GM18909 (cell line): ENCODE measurements at regions not wholly inside any gene's neighbourhood (a gene's known extent, or its start where the extent isn't known, plus 50 kb on each side); places are given as distances from the start of the nearest gene placed in this dataset.

Experiments
- ATAC-seq: cut with Tn5 transposase; IDR thresholded peaks from one replicate; pipeline ENCODE4 v1.9.1; 2021; ENCODE audit warnings: mild to moderate bottlenecking; ENCODE audit not compliant: unreplicated experiment, poor library complexity

DNA sequence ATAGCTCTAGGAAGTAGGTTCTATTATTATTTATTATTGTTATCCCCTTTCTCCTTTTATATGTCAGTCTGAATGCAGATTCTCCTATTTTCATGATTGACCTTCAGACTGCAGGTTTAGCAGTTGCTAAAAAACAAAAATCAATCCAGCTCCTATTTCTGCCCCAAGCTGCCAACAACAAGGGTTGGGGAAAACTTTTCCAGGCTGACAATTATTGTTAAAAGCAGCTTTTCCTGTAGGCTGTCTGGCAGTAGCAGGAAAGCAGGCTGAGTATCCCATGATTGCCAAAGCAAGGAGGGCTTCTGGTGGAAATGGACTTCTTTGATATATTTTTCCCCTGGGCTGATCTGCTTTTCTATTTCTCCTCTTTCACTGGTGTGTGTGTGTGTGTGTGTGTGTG lies 78.0 kb upstream of the CTLA4 start:
- no peak for ATAC-seq

DNA sequence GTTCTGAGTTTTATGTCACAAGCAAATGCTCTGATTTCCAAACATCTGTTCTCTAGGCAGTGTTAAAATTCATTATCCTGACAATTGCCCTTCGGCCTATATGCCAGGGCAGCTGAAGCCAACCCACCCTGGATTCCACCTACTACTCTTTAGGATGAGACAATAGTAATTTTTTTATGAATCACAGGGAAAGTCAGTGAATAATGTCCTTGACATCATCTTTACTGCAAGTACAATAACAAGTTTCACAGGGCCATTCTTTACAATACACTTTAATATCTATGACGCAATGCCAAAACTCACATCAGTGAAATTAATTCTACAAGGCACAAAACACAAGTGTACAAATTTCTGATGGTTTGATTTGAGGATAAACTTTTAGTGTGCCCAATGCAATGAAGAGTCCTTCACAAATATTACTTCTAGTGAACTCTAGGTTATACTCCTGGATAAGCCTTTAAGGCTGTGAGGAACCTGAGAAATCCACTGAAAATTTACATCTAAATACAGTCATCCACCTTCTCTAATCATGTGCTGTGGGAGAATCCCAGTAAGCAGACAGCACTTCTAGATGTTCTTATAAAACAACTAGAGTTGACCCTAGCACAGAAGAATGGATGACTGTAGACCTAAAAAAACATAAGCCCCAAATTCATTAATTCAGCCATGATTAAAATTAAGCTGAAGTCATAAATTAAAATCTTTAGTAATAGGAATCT lies 77.3 kb upstream of the CTLA4 start:
- ATAC-seq, result no peak

DNA sequence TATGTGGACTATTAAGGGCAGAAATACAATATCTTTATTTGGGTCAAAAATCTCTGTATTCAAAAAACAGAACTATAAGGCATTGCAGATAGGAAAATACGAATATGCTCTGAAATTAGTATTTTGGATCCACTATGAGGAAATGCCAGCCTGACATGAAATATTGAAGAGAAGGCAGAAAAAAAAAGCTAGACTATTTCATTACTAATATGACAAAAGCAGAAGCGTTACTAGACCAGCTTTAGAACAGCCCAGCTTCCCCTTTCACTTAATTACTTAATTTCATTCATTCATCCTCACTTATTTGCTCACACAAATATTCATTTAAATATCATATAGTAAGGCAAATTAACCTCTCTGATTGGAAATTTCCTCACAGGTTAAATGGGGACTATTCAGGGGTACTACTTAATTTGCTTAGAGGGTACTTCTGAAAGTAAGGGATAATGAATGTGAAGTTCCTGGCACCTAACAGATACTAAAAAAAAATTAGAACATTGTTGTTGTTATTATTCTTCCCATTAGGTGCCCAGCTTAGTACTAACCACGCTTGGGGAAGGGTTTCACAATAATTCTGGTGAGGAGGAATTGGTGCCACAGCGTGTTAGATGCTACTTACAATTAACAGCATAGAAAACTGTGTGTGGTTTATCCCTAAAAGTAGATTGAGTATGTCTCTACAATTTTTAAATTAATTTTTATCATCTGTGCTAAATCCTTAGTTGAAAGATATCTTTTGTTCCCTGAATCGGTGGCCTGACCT lies 71.1 kb upstream of the CTLA4 start:
- ATAC-seq, result no peak

DNA sequence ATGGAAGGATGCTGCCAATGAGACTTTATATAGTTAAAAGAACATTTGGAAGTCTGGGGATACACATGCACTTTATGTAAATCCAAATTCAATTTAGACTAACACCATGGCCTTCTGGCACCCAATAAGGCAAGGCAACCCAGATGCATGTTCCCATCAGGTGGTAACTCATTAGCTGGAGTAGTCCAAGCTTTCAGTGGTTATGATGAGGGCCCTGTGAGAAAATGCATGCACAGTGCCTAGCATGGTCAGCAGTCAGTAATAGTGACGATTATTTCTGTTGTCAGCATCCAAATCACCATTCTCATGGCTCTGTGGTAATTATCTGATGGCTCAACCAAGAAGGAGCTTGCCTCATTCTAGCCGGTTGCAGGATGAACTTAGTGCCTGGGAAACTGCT lies 70.3 kb upstream of the CTLA4 start:
- ATAC-seq, result no peak

DNA sequence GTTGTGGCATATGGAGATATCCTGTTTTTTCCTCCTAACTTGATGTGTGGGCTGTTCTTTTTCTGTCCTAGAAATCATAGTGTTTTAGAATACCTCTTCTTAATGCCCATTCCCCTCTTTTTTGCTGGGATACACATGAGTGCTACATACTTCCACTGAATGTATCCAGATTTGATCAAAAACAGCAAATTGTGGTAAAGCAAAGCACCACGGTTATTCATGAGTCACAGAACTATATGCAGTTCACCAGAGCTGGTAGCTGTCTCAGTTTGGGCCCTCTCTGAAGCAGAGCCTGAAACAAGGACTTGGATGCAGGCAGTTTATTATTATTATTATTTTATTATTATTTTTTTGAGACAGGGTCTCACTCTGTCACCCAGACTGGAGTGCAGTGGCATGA lies 69.9 kb upstream of the CTLA4 start:
- ATAC-seq, result no peak

DNA sequence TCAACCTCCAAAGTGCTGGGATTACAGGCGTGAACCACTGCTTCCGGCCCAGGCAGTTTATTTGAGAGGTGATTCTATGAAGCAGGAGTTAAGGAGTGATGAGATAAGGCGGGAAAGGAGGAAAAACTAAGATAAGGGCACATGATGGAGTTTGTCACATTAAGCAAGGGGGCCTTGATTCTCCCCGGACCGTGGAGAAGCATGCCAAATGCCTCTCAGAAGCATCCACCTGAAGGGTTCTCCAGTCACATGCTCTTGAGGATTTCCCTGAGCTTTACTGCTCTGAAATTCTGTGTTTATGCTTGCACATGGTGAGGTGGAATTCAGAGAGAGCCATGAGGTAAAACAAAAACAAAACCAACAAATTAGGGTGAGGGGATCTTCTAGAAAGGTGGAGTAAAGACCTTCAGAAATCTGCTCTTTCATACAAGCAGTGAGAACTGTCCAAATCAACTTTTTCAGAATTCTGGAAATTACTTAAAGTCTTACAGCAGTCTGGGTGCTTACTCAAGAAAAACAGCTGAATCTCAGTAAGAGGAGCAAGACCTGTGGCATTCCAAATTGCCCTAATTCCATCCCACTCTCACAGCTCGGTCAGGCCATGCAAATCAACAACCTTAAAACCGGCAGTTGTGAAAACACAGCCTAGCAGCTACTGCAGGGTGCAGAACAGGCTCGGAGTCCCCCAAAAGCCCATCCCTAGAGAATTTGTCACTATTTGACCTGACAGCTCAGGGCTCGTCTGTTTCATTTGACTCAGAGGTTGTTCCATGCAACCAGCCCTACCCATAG lies 69.1 kb upstream of the CTLA4 start:
- ATAC-seq, result peak; percentile 26

DNA sequence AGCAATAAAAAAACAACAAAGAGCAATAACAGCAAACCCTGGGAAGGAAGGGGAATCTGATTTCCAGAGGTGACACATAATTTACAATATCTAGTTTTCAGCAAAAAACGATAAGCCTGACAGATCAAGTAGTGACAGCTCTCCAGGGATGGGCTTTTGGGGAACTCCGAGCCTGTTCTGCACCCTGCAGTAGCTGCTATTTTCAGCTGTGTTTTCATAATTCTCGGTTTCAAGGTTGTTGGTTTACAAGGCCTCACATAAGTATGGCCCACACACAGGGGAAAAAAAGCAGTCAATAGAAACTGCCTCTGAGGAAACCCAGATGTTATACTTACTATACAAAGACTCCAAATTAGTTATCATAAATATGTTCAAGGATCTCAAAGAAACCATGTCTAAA lies 67.7 kb upstream of the CTLA4 start:
- peak; percentile 91 for ATAC-seq

DNA sequence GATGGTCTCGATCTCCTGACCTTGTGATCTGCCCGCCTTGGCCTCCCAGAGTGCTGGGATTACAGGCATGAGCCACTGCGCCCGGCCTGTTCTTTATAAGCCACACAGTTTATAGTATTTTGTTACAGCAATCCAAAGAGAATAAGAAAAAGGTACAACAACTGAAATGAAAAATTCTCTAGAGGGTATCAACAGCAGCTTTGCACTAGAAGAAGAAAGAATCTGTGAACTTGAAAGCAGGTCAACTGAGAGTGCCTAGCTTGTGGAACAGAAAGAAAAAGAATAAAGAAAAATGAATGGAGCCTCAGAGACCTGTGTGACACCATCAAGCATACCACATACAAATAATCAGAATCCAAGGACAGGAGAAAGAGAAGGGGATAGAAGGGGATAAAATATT lies 66.8 kb upstream of the CTLA4 start:
- ATAC-seq, result no peak

DNA sequence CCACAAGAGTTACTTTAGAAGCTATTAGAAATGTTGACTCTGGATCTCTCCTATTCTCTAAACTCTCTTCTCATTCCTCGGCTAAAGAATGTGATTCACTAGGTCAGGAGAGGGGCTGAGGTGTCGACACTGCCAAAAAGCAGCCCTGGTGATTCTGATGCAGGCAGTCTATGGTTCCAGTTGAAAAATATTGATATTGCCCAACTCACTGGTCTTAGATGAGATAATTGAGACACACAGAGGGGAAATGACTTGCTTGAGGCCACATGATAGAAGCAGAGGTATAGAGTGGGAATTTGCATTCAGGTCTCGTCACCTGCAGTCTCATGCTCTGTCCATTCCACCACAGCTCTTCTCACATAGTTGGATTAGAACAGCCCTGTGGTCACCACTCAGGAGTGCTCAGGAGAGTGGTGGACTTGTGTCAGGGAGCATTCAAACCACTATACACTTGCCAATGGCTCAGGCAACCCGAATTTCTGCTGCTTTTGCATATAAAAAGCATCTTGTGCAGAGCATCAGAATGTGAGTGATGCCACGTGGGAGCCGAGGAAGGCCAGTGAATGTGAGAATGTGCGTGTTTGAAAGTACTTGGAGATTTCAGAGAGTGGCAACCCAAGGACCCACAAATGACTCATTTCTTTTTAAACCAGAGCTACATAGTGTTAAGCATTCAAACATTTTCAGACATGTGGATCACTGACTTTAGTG lies 65.1 kb upstream of the CTLA4 start:
- ATAC-seq, result no peak

DNA sequence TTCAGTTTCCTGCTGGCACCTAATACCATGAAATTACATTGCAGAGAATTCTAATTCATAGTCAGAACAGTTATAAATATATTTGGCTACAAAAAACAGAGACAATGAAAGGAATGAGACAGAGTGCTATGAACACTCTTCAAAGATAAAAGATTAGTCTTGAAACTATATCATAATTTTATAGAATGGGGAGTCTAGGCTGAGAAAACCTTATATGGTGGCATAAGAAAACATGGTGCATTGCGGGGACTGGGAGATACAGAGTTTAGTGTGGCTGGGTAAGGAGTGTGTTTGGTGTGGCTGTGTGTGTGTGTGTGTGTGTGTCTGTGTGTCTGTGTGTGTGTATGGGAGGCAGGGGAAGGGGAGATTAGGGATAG lies 64.5 kb upstream of the CTLA4 start:
- ATAC-seq, result no peak

DNA sequence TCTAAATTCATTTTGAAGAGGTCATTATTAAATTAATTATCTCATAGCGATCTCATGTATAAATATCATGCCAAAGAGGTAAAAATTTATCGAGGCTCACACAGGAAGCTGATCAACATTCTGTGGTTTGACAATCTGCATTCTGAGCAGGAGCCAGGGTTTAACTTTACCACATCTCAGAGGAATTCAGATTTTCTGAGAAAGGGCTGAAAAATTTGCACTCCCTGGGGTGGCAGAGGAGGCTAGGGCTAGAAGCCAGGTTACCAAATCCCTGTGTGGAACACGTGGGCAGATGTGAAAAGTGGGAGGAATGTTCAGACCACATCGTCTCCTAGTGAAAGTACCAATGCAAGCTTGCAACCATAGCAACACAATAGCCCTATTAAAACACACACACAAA lies 63.5 kb upstream of the CTLA4 start:
- ATAC-seq, result no peak

DNA sequence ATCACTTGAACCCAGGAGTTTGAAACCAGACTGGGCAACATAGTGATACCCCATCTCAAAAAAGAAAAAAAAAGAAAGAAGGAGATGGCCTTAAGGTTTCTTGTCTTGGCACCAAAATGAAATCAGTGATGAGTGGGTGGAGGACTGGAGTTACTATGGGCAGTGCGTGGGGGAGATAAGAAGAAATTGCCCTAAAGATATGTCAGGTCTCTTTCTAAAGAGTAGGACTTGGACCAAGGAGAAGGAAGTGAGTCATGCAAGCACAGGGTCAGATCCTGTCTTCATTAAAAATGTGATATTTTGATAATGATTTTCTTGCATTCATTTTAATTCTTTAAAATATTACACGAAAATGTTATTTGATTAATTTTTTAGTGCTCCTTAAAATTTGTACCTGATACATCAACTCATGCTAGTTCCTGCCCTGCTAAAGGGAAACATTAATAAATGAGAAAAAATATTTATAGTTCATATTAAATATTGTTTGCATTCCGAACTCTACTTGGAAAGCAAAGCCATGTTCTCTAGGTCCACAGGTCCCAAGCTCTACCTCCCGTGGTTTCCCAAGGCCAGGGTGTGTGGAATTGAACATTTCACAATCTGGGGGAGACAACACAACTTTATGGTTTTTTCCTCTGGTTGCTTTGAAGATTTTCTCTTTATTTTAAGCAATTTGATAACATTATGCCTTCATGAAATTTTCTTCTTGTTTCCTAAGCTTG lies 62.6 kb upstream of the CTLA4 start:
- ATAC-seq, result no peak

DNA sequence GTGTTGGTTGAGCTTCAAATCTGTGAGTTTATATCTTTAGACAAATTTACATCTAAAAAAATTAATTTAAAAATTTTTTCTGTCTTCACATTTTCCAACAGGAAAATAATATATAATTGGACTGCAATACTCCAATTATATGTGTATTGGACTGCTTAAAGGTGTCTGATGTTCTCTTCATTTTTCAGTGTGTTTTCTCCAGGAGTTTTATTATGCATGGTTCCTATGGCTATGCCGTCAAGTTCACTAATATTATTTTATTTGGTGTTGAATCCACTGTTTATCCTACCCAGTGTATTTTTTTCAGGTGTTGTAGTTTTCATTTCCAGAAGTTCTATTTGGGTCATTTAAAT lies 62.1 kb upstream of the CTLA4 start:
- ATAC-seq, result no peak

DNA sequence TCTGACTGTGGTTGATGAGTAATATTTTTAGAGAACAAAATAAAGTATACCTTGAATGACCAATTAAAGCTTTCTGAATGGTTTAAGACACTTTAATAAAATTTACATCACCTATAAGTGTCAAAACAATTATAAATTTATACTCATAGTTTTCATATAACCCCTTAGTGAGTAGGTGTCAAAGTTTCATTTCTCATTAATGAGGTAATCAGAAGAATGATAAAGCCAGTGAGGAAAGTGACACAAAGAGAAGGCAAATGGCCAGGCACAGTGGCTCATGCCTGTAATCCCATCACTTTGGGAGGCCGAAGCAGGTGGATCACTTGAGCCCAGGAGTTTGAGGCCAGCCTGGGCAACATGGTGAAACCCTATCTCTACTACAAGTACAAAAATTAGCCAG lies 60.8 kb upstream of the CTLA4 start:
- ATAC-seq, result no peak

DNA sequence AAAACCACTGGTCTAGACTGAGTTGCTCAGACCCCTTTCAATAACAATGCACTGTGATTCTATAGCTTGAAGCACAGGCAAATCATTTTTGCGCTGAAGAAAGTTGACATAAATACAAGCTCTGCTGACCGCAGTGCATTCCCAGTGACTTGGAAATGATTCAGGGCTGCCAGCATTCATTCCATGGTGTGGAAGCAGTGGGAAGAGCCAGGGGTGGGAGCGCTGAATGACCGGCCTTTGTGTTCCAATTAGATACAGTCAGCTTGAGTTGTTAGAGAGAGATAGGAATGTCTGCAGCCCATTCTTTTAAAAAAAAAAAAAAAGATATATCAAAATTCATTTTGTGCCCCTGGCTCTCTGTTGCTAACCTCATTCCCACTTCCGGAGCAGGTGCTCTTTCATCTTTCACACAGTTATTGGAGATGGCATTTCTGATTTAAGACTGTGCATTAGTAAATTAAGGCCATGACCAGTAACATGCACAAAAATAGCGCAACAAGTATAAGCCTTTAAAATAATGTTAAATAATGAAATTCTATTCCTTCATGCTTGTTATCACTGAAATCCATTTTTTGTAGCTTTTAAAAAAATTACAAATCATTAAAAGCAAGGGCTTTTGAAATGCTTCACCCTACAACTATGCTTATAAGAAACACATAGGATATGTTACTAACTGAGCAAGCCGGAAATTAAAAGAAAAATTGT lies 59.4 kb upstream of the CTLA4 start:
- ATAC-seq, result no peak

DNA sequence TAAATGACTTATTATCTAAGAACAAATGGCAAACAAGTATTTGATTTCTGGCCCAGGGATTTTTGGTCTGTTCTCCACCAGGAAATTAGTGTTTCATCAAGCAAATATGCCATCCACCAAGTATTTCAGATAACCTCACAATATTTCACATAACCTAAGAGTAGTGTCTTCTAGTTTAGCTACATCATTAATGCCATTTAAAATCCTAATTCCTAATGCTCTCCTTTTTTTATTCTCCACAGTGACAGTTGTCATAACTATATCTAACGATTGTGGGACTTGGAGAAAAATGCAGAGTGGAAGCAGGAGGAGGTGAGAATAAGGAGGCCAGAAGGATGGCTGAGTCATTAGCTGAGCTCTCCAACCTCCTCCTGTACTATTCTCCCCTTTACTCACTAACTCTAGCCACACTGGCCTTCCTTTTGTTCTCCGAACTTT lies 58.5 kb upstream of the CTLA4 start:
- no peak for ATAC-seq

DNA sequence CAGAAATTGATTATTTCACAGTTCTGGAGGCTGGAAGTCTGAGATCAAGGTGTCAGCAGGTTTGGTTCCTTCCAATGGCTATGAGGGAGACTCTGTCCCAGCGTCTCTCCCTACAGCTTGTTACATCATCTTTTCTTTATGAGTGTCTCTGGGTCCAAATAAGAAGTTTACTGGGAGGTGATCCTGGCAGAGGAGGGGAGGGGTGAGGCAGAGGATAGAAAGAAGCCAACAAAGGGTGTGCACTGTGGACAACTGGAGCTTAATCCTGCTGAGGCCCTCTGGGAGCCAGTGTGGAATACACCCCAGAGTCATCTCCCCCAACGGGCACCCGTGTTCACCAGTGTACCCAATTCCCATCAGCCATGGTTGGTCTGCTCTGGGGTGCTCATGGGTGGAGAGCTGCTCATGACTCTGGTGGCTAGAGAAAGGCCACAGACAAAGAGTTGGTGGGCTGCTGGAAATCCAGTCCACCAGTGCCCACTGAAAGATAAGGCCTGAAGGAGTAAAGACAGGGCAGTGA lies 57.5 kb upstream of the CTLA4 start:
- no peak for ATAC-seq

DNA sequence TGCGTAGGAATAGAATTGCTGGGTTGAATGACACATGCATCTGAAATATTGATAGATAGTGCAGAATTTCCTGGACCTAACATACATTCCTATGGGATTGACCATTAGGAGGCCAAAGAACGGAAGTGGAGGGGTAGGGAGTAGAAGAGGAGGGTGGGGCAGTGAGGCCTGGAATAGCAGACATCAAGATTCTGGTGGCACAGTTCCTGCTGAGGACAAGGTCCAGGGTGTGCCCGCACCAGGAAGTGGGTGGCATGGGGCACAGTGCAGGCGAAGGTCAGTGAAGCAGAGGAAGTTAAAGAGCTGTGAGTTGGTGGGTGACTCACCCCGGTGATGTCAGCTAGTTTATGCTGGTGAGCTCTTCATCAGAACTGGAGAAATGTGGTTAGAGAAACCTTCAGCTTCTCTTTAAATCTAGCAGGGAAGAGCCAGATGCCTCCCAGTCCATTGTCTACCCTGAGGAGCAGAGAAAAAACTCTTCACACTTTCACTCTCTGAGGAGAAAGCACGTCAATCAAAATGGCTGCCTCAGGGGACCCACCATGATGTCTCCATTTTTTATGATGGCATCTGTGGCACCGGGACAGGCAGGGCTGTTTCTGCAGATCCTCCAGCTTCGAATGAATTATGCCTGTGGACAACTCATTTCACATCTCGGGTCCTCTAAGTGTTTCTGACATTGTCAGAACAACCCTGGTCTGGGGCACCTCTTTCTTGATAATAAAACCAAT lies 55.9 kb upstream of the CTLA4 start:
- peak; percentile 83 for ATAC-seq
